Adrenal gland (tissue), 9 donors: ENCODE measurements at regions not wholly inside any gene's neighbourhood (a gene's known extent, or its start where the extent isn't known, plus 50 kb on each side); places are given as distances from the start of the nearest gene placed in this dataset.
"Not testable (repeated sequence)": the region's sequence is repeated elsewhere in the genome, so short reads cannot be mapped to it uniquely, and the experiment has no call there.

Source experiments
- DNase-seq, 7 donors: peaks; one replicate each; pipeline ENCODE4 v3.0.0-alpha.2; 2019 to 2020
- H3K27ac ChIP-seq, 5 donors: fragments of 200-600 bp; sonication (generic) in 4 of 5; 1 replicate in 3 of 5; 2 replicates in 2 of 5; pipeline versions ENCODE4 v1.5.1 to v1.8.0; 2016 to 2020; ENCODE audit warnings: mild to moderate bottlenecking in 1 of 5
- H3K27me3 ChIP-seq: fragments of 200-600 bp; 2 replicates; pipeline ENCODE4 v1.8.0; 2021
- H3K36me3 ChIP-seq, 2 donors: fragments of 200-600 bp; replicated peaks in 1 of 2; 1 replicate in 1 of 2; 2 replicates in 1 of 2; pipeline versions ENCODE4 v1.5.1 to v1.8.0; 2018 to 2022
- H3K4me1 ChIP-seq, 2 donors: fragments of 200-600 bp; replicated peaks in 1 of 2; 1 replicate in 1 of 2; 2 replicates in 1 of 2; pipeline versions ENCODE4 v1.5.1 to v1.8.0; 2018 to 2021
- H3K4me3 ChIP-seq, 4 donors: fragments of 200-600 bp; sonication (generic) in 3 of 4; one replicate each; pipeline ENCODE4 v1.5.1; 2016 to 2018
- H3K9me3 ChIP-seq, 3 donors: fragments of 200-600 bp; sonication (generic) in 1 of 3; replicated peaks in 1 of 3; 1 replicate in 2 of 3; 2 replicates in 1 of 3; pipeline versions ENCODE4 v1.5.1 to v1.8.0; 2016 to 2021
- POLR2A ChIP-seq, 2 donors: fragments of 450-650 bp; IDR thresholded peaks; one replicate each; pipeline ENCODE4 v1.6.1; 2017; ENCODE audit warnings: antibody characterized with exemption in 2 of 2, mild to moderate bottlenecking in 2 of 2, moderate library complexity in 1 of 2
- WGBS, 4 donors: extraction: QIAGEN DNeasy Blood & Tissue Kit in 2 of 4; methylation state at CpG; one replicate each; pipeline versions ENCODE4 v1.1.5 to v1.1.7; 2013 to 2017; 5-methylcytosine and 5-hydroxymethylcytosine counted together
- intact Hi-C, 2 donors: fragments of 100-400 bp; cut with DNase I; formaldehyde crosslinking; loops; one replicate each; pipeline versions ENCODE4 v1.14.1 to v1.15.0; 2022 to 2023
- TF ChIP-seq, protein P1 (sequence below), 6 experiments: fragments of 450-650 bp in 4 of 6; fragments of 200-600 bp in 2 of 6; sonication (generic) in 1 of 6; IDR thresholded peaks; 1 replicate in 5 of 6; 2 replicates in 1 of 6; pipeline versions ENCODE4 v1.5.1 to v1.8.0; 2016 to 2021; ENCODE audit warnings: antibody characterized with exemption in 6 of 6, mild to moderate bottlenecking in 2 of 6, moderate library complexity in 1 of 6
- donor health status: healthy with polysubstance abuse.
- donor health status: Bipolar disorder and iron deficiency.
- donor health status: DM: yes; HTN: yes; CAD: no.
- donor health status: DM: no; HTN: no; CAD: no.
- donor health status: DM: no; HTN: no; CAD: no.

GRCh38 chr9:96148634-96149532 lies 153.1 kb downstream of the HSD17B3 start:
- WGBS, 4 donors, result 55 to 69% (median 64%) methylated on average over 8 of the region's 8 CpGs
- TF ChIP-seq, protein P1, sequence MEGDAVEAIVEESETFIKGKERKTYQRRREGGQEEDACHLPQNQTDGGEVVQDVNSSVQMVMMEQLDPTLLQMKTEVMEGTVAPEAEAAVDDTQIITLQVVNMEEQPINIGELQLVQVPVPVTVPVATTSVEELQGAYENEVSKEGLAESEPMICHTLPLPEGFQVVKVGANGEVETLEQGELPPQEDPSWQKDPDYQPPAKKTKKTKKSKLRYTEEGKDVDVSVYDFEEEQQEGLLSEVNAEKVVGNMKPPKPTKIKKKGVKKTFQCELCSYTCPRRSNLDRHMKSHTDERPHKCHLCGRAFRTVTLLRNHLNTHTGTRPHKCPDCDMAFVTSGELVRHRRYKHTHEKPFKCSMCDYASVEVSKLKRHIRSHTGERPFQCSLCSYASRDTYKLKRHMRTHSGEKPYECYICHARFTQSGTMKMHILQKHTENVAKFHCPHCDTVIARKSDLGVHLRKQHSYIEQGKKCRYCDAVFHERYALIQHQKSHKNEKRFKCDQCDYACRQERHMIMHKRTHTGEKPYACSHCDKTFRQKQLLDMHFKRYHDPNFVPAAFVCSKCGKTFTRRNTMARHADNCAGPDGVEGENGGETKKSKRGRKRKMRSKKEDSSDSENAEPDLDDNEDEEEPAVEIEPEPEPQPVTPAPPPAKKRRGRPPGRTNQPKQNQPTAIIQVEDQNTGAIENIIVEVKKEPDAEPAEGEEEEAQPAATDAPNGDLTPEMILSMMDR (IDR thresholded peaks at IDR 0.05), result no peak
- no peak for TF ChIP-seq POLR2A (IDR thresholded peaks at IDR 0.05)
- intact Hi-C loops, result no loop called here
- H3K27me3 ChIP-seq, result no peaks in the 10 kb centered on the region
- H3K36me3 ChIP-seq, result no peaks in the 10 kb centered on the region
- no peak for DNase-seq
- H3K27ac ChIP-seq, result peak overlapping the region in 1 of 5 donors; percentile 31
- H3K9me3 ChIP-seq, result no peaks in the 10 kb centered on the region
- H3K4me3 ChIP-seq, result no peak overlapping the region
- no peaks in the 10 kb centered on the region for H3K4me1 ChIP-seq

DNA sequence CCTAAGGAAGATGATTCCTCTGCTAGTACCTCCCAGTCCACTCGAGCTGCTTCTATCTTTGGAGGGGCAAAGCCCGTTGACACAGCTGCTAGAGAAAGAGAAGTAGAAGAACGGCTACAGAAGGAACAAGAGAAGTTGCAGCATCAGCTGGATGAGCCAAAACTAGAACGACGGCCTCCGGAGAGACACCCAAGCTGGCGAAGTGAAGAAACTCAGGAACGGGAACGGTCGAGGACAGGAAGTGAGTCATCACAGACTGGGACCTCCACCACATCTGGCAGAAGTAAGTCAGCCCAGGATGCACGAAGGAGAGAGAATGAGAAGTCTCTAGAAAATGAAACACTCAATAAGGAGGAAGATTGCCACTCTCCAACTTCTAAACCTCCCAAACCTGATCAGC lies 154.9 kb downstream of the HSD17B3 start:
- 56 to 76% (median 62%) methylated on average over 11 of the region's 11 CpGs for WGBS, 4 donors
- peak in 6 of 7 donors; percentile 22 to 73 (median 52) for DNase-seq
- H3K4me3 ChIP-seq, H3K9me3 ChIP-seq, H3K27me3 ChIP-seq, H3K4me1 ChIP-seq, H3K36me3 ChIP-seq, intact Hi-C loops: not testable (repeated sequence)
- peak overlapping the region in 2 of 5 donors; percentile 15 to 68 for H3K27ac ChIP-seq

DNA sequence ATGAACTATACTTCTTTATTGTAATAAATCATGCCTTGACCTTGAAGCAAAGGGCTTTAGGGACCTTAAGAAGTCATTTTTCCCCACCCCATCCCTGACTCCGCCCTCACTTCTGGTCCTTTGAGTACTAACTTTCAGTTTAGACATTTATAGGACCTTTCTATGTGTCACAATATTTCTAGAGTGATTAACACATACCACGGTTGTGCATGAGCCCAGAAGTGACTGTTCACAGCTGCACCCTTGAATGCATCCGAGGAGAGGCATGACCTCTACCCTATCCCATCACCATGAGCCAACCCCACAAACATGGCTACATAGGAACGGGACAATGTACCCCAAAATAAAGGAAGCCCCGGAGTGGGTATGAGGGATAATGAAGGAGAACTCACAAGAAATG lies 160.3 kb downstream of the HSD17B3 start:
- Histone ChIP-seq H3K27ac (no peak overlapping the region), H3K27me3 (no peaks in the 10 kb centered on the region), H3K4me1 (peaks cover 4 to 14% of the 10 kb centered on the region in 2 donors), H3K4me3 (no peak overlapping the region), H3K9me3 (no peaks in the 10 kb centered on the region), H3K36me3 (no peaks in the 10 kb centered on the region)
- 48 to 69% (median 64%) methylated on average over 5 of the region's 5 CpGs for WGBS, 4 donors
- intact Hi-C loops, result no loop called here
- DNase-seq, result no peak
- TF ChIP-seq, protein P1 (IDR thresholded peaks at IDR 0.05), result no peak
- TF ChIP-seq POLR2A (IDR thresholded peaks at IDR 0.05), result no peak

- WGBS, 4 donors, result 76 to 87% (median 86%) methylated on average over 11 of the region's 11 CpGs
- H3K27ac ChIP-seq, result no peak overlapping the region
- H3K9me3 ChIP-seq, result no peaks in the 10 kb centered on the region
- no peak for DNase-seq
- H3K36me3 ChIP-seq, result no peaks in the 10 kb centered on the region
- H3K27me3 ChIP-seq, result no peaks in the 10 kb centered on the region
- TF ChIP-seq, protein P1 (IDR thresholded peaks at IDR 0.05), result no peak
- no peak for TF ChIP-seq POLR2A (IDR thresholded peaks at IDR 0.05)
- no peak overlapping the region for H3K4me3 ChIP-seq
- intact Hi-C loops, result no loop called here
- peaks cover 4 to 14% of the 10 kb centered on the region in 2 donors for H3K4me1 ChIP-seq
Measured at GRCh38 chr9:96141128-96141474, 160.9 kb downstream of the HSD17B3 start.
